ENCODE measurements at regions not wholly inside any gene's neighbourhood (a gene's known extent, or its start where the extent isn't known, plus 50 kb on each side); places are given as distances from the start of the nearest gene placed in this dataset.

DNA sequence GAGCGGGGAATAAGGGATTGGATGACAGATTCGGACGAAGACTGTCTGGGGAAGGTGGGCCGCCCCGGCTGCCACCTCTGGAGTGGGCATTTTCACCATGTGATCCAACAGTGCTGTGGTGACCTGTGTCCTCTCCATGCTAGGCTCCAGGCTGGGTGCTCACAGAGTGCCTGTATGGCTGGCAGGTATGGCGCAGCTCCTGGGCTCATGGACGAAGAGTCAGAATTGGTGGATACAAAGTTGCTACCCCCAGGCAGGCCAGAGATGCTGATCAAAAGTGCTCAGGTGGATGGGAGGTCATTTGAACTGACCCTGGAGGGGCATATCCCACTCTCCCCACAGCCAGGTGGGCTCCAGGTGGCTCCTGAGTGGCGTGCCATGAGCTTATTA lies 111.3 kb upstream of the UQCRFS1 start:
- no peak for DNase-seq

DNA sequence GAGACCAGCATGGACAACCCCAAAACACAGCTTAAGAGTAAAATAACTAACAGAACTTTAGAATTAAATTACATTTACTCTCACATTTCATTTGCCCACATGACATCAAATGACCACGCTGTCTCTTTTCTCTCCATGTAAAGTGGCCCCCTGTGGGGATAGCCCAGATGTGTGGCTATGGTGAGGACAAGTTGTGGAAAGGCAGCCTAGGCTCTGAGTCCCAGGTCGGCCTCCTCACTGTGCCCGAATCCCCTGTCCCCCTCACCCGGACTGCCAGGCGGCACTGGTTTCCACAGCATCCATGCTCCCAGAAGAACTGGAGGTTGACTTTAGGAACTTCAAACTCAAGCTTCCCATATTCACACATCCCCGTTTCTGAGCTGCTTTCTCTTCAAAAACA lies 111.8 kb upstream of the UQCRFS1 start:
- no peak for DNase-seq

DNA sequence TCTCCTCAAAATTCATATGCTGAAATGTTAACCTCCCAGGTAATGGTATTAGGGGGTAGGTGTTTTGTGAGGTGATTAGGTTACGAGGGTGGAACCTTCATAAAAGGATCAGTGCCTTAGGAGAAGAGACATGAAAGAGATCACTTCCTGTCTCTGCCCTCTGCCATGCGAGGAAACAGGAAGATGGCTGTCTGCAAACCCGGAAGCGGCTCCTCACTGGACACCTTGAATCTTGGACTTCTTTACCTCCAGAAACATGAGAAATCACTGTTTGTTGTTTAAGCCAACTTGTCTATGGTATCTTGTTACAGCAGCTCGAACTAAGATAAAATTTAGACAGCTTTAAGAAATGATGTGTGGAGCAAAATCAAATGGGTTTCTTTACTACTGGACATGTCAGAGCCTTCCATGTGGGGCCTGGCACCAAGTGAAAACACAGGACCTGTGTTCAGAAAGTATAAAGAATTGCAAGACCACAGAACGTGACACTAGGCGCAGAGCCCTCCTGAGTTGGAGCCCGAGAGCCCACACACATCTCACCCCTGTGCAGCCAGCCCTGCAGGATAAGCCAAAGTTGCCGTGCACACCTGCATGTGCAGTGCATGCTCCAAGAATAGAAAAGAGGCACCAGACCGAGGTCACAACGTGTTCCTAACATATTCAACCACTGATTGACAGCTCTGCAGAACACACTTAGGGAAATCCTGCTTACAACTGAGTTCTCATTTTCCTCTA lies 112.5 kb upstream of the UQCRFS1 start:
- no peak for DNase-seq

DNA sequence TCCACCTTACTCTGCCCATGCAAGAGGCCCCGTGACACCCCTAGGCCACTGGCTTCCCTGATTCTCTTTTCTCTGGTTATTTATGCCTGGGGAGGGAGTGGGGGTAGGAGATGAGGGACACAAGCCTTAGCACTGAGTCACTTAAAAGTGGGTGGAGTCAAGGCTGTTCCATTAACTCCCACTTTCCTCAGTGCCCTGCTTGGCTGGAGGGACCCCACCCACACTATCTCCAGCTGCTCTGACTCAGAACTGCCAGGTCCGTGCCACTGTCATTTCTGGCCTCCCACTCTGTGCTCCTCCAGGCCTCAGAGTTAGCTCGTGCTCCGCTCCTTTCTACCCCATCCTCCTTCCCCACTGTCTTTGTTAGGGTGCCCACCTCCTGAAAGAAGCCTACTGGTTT lies 113.4 kb upstream of the UQCRFS1 start:
- DNase-seq = no peak

DNA sequence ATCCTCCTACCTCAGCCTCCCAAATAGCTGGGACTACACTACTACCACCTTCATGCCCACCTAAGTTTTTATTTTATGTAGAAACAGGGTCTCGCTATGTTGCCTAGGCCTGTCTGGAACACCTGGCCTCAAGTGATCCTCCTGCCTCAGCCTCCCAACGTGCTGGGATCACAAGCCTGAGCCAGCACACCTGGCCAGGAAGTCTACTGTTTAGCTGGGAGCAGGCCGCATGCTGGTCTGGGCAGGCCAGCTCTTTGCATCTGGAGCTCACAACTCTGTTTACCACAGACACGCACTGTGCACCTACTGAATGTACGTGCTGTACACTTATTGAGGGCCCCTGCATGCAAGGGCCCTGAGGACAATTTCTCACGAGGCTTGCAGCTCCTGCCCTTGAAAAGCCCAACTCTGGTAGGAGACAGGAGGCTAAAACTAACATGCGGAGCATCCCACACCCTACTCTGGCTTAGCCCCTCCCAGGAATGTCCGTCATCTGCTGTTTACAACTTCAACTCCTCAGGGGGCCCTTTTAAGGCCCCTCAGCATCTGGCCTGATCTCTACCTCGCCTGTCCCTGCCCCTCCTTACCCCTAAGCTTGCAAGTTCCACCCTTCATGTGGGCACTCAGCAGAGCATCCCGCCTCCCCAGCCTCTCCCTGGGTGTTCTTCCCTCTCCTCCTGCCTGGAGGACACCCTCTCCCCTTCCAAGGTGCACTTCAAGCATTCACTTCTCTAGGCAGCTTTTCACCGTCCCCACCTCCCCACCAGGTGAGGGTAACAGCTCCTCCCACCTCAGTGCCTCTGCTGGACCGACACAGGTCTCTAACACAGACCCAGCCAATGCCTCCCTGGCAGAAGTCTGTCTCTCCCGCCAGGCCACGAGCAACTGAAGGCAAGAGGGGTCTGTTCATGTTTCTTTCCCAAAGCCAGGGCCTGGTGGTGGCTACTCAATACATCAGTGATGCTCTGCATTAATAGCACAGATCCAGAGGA lies 114.2 kb upstream of the UQCRFS1 start:
- DNase-seq = no peak

DNA sequence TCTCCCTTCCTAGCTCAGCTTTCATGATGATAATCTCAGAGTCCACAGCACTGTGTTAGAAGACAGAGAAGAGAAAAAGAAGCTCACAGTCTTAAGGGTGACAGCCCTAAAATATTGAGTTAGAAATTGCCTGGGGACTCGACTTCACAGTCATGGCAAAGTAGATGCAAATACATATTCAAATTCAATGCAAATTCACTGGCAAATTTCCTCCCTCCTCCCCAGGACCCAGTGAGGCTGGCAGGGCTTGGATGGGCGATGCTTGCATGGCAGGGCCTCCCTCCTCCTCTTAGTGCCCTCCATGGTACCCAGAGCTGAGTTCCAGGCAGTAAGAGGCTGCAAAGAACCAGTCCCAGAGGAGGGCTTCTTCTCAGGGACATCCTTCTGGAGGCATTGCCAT lies 115.6 kb upstream of the UQCRFS1 start:
- DNase-seq = peak; percentile 95 to 96

DNA sequence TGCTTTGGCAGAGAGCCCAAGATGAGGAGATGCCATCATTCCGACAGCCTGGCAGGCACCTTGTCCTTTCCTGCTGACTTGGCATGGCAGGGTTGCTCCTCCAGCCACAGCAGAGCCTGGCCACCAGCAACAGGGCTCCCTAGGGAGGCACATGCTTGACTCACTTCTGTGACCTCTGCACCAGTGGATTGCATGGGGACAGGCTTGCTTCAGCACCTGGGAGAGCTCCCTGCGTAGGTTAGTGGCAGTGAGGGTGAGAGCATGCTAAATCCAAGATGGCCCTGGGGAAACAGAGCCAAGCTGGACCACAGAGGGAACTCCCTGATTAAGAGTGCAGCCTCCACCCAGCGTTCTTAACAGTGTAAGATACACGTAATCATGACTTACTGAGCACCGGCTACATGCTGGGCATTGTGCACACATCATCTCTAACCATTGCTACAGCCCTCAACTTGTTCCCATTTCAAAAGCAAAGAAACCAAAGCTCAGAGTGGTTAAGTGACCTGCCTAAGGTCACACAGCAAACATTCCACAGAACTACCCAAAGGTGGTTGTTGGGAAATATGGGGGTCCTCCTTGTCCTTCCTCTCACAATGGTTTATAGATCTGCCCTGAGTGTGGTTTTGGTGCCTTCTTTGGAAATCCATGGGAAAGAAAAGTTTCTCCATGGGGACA lies 116.6 kb upstream of the UQCRFS1 start:
- no peak for DNase-seq

DNA sequence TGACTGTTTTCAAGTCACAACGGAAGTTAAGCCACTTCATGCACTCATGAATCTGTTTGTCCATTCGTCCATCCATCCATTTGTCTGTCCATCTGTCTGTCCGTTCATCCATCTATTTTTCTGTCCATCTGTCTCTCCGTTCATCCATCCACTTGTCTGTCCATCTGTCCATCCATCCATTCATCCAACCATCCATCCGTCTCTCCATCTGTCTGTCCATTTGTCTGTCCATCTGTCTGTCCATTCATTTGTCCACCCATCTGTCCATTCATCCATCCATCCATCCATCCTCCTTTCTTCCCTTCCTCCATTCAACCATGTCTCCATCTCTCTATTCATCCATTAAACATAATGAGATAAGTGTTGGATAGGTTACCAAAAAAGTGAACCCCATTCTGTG lies 123.5 kb upstream of the UQCRFS1 start:
- no peak for DNase-seq

DNA sequence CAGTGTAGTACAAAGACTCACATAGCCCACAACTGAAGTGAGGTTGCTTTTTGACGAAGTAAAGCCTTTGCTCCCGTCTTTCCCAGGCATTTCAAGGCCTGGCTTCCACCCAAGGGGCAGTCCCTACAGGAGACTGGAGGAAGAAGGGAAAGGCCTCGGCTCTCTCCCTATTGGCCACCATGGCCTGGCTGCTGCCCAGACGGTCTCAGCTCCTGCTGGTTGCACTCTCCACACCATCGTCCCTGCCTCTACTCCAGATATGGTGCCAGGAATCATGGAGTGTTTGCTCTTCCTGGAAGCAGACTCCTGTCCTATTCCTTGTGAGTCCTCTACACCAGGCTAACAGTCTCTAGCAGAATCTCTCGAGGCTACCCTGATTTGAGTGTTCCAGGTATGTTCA lies 124.1 kb upstream of the UQCRFS1 start:
- DNase-seq = no peak

DNA sequence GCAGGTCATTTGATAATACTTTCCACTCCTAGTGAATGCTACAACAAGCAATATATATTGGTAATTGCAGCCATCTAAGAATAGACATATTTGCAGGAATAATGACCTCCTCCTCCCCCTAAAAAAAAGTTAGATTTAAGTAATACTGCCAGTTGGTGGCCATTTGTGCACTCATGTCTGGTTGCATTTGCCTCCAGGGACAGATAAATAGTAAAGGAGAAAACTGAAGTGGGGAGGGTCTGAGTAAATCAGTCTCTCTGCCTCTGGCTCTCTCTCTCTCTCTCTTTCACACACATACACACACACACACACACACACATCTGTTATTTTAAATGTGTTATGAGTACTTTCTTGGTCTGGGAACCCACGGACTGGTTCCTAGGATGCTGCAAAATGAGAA lies 125.5 kb upstream of the UQCRFS1 start:
- no peak for DNase-seq

DNA sequence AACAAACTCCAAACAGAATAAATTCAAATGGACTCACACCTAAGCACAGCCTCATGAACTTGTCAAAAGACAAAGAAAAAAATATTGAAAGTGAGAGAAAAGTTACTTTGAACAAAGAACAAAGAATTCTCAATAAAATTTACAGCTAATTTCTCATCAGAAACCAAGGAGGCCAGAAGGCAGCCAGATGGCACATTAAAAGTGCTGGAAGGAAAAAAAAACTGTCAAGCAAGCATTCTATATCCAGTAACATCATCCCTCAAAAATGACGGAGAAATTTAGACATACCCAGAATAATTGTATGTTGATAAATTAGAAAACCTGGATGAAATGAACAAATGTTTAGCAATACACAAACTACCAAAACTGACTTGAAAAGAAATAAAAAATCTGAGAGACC lies 129.8 kb upstream of the UQCRFS1 start:
- DNase-seq = no peak

DNA sequence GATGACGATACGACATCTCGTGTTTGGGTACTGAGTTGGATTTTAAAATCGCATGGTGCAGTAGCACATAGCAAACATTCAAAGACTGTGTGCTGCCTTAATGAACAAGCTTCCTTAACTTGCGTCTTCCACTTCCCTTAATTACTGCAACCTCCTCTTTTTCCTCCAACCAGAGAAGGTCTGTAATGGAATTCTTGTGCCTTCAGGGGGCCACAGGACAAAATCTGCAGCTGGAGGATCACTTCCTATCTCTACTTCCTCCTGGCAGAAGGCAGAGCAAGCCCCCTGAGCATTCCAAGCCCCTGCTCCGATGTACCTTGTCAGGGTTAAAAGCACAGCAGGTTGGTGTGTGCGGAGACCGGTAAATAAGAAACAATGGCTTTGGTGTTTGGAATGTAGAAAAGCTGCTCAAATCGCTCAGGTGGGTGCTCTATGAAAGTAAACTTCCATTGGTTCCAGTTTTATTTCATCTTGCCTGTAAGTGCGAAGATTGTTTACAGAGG lies 151.3 kb upstream of the UQCRFS1 start:
- DNase-seq = no peak

DNA sequence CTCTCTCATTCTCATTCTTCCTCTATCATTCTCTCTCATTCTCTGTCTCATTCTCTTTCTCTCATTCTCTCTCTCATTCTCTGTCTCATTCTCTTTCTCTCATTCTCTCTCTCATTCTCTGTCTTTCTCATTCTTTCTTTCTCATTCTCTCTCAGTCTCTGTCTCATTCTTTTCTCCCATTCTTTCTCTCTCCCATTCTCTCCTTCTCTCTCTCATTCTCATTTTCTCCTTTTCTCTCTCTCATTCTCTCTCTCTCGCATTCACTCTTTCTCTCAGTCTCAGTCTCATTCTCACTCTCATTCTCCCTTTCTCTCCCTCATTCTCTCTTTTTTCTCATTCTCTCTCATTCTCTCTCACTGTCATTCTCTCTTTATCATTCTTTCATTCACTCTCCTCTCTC lies 152.0 kb upstream of the UQCRFS1 start:
- DNase-seq = no peak

DNA sequence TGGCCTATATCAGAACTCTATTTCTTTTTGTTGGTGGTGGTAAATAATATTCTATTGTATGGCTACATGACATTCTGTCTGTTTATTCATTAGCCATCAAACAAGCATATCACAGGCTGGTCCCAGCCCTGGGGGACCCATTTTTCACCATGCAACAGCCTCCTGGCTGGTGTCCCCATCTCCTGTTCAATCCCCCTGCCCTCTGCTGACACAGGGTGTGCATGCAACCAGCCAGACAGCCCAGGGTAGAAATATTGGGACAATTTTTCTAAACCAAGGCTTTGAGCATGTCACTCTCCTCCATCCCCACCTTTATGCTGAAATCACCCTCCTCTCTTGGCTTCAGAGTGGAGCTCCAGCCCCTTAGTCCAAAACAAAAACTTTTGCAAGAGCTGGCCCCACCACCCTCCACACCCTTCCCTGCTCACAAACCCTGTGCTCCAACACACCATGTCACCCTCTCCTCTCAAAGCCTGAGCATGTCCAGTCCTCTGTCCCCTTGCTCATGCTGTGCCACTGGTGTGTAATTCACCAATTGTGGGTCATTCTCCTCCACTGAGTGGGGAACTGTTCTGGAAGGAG lies 153.0 kb upstream of the UQCRFS1 start:
- no peak for DNase-seq

DNA sequence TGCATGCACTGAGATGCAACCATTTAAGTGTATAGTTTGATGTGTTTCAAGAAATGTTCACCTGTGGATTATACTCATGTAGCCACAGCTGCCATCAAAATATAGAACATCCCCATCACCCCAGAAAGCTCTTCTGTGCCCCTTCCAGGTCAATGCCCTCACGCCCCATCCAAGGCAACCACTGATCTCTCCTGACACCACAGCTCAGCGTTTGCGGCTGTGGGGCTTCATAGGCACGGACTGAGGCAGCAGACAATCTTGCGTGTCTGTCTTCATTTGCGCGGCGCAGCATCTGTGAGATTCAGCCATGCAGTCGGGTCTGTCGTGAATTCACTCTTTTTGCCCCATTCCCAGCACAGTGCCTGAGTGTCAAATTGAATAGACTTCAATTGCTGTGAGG lies 153.8 kb upstream of the UQCRFS1 start:
- no peak for DNase-seq

DNA sequence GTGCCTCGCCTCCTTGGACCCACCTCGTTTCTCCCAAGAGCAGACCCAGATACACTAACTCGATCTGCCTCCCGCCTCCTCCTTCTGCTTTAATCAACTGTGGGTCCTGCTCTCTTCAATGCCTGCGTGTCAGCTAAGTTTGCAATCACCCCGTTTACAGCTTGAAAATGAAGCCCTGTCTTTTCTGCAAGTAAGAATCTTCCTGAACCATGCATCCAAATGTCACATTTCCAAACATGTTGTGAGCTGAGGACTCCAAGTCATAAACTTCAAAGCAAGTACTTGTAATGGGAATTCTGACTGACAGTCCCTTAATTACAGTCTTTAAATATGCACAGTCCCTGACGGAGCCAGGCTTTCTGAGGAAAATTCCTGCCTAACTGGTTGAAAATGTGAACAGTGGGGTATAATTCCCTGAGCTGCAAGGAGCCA lies 154.9 kb upstream of the UQCRFS1 start:
- no peak for DNase-seq

DNA sequence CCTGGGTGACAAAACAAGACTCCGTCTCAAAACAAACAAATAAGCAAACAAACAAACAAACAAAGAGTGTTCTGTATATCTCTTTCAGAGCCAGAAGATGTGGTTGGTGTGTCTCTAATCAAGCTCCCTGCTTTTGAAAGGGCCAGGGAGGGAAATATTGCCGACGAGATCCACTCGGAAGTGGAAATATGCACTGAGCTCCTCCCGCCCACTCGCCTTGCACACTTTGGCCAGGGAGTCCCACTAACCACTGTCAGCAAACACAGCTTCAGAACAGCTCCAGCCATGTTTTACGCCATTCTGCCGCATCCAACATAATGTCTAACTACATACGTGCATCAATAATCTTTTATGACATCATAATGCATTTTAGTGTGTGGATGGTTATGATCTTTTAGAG lies 155.5 kb upstream of the VSTM2B start:
- no peak for DNase-seq

DNA sequence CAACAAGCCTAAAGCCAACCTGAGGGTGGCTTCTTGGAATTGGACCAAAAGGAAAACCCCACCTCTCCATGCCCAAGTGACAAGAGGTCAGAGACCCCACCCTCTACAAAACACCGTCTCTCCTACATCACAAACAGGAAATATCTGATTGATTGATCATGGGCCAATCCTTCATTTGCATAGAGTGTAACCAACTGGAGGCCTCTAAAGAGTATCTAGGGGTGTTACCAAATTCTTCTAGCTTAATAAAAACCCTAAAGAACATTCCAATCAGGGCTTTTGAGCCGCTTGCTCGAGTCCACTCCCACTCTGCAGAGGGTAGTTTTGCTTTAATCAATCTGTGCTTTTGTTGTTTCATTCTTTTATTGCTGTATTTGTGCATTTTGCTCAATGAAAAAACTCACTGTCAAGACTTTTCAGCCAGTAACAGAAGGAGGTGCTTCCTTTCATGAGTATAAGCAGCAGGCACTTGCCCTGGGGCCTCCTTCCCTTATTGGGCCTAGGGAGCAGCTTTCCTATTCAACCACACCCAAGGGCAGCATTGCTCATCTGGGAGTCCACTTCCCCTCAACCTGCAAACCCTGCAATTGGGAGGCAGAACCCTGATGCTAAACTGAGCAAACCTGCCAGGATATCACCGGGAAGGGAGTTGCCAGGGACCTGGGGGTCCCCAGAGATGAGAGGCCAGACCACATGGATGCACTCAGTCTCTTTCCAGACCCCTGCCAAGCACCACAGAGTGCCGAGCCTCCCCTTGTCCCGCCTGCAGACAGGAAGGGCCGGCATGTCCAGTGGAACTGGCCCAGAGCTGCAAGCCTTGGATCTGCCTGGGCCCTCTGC lies 154.3 kb upstream of the VSTM2B start:
- DNase-seq = no peak

DNA sequence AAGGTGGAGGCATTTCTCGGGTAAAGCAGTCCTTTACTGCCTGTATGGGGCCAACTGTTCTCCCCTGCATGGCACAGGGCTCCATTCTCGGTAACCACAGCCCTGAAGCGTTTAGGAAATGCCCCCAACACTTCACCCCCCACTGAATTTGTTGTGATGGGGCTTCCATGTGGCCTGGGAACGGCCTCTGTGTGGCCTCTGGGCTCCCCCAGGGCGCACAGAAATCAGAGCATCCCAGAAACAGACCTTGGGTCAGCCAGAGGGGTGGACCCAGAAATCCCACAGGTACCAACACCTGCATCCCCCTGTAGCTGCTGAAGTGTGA lies 153.7 kb upstream of the VSTM2B start:
- no peak for DNase-seq

DNA sequence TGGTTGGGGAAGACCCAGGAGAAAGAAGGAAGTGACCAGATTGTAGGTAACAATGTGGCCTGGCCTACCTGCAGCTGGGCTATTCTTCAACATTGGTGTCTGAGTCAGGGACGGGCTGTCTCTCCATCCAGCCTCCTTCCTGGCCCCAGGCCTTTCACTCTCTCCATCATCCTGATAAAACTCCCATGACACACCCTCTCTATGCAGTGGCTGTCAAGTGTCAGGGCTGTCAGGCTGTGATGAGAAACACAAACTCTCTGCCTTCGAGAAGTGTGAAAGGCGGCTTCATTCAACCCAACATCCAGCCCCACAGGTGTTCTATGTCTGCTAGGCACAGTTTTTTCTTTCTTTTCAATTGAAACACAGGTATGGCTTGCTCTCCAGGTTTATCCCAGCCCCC lies 153.3 kb upstream of the VSTM2B start:
- no peak for DNase-seq

DNA sequence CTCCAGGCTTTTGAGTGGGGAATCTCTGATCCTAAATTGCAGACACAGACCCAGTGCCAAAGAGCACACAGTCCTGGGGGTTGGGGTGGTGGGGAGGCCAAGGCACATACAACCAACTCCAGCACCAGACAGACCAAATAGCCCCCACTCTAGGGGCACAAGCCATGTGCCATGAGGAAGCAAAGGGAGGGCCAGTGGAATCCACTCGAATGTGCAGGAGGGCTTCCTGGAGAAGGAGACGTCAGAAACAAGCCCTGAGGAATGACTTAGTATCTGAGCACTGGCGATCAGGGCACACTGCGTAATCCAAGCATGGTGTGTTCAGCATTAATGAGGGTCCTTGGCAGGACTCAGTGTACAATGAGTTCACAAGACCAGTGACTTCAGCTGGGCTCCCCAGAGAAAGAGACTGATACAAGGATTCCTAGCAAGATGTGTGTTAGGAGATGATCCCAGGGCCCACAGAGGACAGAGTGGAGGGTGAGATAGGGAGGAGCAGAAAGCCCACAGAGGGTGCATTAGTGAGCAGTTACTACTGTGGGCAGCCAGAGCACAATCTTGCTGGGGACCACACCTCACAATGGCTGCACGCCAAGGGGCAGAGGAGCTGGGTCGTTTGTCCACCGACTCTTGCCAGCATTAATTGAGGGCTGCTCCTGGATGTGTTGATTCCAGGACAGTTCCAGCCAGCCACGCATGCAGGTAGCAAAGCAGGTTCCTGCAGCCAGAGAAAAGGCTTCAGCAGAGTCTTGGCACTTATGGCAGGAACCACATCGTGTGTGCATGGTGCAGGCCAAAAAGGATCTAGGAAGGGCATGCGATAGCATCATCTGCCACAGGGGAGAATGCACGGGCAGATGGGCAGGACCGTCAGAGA lies 152.6 kb upstream of the VSTM2B start:
- DNase-seq = no peak
